Chondrocyte (in vitro differentiated cells): ENCODE measurements at regions not wholly inside any gene's neighbourhood (a gene's known extent, or its start where the extent isn't known, plus 50 kb on each side); places are given as distances from the start of the nearest gene placed in this dataset.

Experiments
- DNase-seq: peaks from one replicate; pipeline ENCODE4 v3.0.0; 2021; ENCODE audit warnings: mixed read lengths, low spot score
- H3K27ac Mint-ChIP-seq: one replicate; pipeline ENCODE4 v1.8.0; 2021; ENCODE audit warnings: mild to moderate bottlenecking, moderate library complexity, mixed read lengths; ENCODE audit not compliant: unreplicated experiment
- H3K27me3 Mint-ChIP-seq: 2 replicates; pipeline ENCODE4 v1.8.0; 2021; ENCODE audit warnings: low read depth, mixed read lengths
- H3K36me3 Mint-ChIP-seq: 2 replicates; pipeline ENCODE4 v1.8.0; 2021; ENCODE audit warnings: low read depth, mixed read lengths
- H3K4me1 Mint-ChIP-seq: 2 replicates; pipeline ENCODE4 v1.8.0; 2021; ENCODE audit warnings: low read depth, mild to moderate bottlenecking, mixed read lengths
- H3K4me3 Mint-ChIP-seq: one replicate; pipeline ENCODE4 v1.8.0; 2021; ENCODE audit warnings: mild to moderate bottlenecking, moderate library complexity, mixed read lengths; ENCODE audit not compliant: unreplicated experiment
- H3K9me3 Mint-ChIP-seq: 2 replicates; pipeline ENCODE4 v1.8.0; 2021; ENCODE audit warnings: low read depth, mixed read lengths
- TF ChIP-seq, protein P1 (sequence below): fragments of 200-600 bp; sonication (generic); IDR thresholded peaks from 2 replicates; pipeline ENCODE4 v1.5.0; 2021; ENCODE audit warnings: antibody characterized with exemption, mild to moderate bottlenecking, moderate library complexity

DNA sequence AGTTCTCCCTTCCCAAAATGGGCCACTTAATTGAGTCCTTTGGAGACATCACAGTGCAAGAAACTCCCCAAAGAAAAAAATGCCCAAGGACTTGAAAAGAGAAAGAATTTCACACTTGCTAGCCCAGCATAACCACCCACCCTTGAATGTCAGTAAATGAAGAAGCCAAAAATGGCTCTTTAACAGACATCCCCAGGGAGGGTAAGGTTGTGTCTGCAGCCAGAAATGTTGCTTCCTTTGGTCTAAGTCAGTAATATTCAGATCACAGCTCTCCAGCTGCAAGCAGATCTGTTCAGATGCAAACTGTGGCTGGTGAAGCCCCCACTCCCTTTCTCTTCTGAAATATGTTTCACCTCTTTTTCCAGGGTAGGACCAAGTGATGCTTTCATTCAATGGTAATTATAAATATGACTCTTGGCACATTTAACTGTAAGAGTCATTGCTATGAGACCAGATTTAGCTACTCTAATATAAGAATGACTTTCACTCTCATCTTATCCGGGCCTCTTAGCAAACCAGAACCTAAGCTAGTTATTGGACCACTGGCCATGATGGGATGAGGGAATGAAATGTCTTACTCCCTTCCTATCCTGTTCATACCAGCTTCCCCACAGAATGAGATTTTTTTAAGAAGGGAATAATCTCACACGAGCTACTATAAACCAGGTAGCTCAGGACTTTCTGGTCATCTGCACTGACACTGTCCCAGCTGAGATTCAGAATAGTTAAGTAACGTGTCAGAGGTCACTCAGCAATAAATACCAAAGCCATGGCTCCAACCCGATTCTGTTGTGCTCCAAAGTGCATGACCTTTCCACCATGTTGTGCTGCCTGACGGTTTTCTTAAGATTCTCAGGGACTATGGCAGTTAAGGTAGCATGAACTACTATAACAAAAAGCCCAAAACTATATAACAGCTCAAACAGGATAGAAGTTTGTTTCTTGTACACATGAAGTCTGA lies 234.1 kb downstream of the FOXO1 start:
- TF ChIP-seq, protein P1, sequence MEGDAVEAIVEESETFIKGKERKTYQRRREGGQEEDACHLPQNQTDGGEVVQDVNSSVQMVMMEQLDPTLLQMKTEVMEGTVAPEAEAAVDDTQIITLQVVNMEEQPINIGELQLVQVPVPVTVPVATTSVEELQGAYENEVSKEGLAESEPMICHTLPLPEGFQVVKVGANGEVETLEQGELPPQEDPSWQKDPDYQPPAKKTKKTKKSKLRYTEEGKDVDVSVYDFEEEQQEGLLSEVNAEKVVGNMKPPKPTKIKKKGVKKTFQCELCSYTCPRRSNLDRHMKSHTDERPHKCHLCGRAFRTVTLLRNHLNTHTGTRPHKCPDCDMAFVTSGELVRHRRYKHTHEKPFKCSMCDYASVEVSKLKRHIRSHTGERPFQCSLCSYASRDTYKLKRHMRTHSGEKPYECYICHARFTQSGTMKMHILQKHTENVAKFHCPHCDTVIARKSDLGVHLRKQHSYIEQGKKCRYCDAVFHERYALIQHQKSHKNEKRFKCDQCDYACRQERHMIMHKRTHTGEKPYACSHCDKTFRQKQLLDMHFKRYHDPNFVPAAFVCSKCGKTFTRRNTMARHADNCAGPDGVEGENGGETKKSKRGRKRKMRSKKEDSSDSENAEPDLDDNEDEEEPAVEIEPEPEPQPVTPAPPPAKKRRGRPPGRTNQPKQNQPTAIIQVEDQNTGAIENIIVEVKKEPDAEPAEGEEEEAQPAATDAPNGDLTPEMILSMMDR, result no peak
- no peak for DNase-seq
- H3K27me3 Mint-ChIP-seq, result no peaks in the 10 kb centered on the region
- H3K27ac Mint-ChIP-seq, result no peak overlapping the region
- peaks cover 11% of the 10 kb centered on the region for H3K4me1 Mint-ChIP-seq
- no peak overlapping the region for H3K4me3 Mint-ChIP-seq
- no peaks in the 10 kb centered on the region for H3K36me3 Mint-ChIP-seq
- no peaks in the 10 kb centered on the region for H3K9me3 Mint-ChIP-seq

DNA sequence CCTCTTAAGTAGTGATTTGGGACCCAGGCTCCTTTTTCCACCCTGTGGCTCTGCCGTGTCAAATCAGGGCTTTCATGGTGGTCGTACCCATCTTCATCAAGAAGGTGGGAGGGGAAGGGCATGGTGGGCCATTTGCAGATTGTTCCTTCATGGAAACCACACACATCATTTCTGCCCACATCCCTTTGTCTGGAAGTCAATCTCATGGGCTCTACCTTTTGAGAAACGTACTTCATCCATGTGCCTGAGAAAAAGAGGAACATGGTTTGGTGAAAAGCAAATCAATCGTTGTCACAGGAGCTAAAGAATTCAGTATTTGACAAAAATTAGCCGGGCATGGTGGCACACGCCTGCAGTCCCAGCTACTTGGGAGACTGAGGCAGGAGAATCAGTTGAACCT lies 233.4 kb downstream of the FOXO1 start:
- Mint-ChIP-seq H3K36me3 (no peaks in the 10 kb centered on the region), H3K4me1 (peaks cover 11% of the 10 kb centered on the region), H3K4me3 (no peak overlapping the region), H3K9me3 (no peaks in the 10 kb centered on the region), H3K27ac (no peak overlapping the region), H3K27me3 (no peaks in the 10 kb centered on the region)
- no peak for DNase-seq
- TF ChIP-seq, protein P1, result no peak

DNA sequence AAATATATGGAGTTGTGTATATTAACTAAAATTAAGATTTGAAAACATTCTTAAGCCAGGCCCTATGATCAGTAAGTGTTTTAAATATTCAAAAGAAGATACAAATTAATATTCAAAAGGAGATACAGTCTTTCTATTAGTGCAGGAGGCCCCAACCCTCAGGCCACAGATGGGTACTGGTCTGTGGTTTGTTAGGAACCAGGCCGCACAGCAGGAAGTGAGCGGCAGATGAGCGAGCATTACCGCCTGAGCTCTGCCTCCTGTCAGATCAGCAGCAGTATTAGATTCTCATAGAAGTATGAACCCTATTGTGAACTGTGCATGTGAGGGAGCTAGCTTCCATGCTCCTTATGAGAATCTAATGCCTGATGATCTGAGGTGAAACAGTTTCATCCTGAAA lies 232.9 kb downstream of the FOXO1 start:
- Mint-ChIP-seq H3K36me3 (no peaks in the 10 kb centered on the region), H3K4me1 (peaks cover 15% of the 10 kb centered on the region), H3K9me3 (no peaks in the 10 kb centered on the region), H3K4me3 (no peak overlapping the region), H3K27ac (no peak overlapping the region), H3K27me3 (no peaks in the 10 kb centered on the region)
- TF ChIP-seq, protein P1, result no peak
- DNase-seq, result no peak

DNA sequence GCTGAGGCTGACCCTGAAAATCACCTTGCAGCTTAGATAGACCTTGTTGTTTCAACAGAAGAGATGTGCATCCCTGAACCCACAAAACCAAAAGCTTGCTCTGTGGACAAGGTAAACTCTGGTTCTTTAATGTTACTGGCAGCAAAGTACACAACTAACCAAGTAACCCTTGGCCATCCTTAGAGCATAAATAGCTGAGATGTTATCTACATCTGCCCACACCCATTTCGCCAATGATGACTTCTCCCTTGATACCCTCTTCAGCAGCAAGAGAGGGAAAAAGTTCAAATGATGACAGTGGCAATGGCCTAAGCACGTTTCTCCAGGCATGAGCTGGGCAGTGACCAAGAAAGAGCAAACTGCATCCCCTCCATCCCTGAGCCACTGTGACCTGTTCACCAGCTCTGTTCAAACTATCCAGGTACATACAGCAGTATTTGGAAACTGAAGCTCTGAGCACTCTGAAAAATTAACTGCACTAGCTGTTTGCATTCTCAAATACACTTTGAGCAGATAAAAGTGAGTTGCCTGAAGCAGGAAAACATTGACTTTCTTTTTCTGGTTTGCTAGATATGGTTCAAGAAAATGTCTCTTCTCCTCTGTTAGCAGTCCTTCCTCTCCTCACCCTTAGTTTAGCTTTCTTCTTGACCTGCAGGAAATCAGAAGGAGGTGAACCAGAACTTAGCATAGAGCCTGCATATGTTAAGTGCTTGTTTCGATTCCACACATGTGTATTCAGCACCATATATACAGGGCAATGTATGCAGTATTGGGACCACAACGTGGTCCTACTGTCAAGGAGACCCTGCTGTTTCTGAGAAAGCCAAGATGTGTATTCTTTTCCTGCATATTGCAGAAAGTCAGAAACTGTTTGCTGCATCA lies 231.7 kb downstream of the FOXO1 start:
- no peaks in the 10 kb centered on the region for H3K36me3 Mint-ChIP-seq
- no peak overlapping the region for H3K27ac Mint-ChIP-seq
- H3K27me3 Mint-ChIP-seq, result no peaks in the 10 kb centered on the region
- DNase-seq, result no peak
- TF ChIP-seq, protein P1, result no peak
- H3K4me3 Mint-ChIP-seq, result no peak overlapping the region
- no peaks in the 10 kb centered on the region for H3K9me3 Mint-ChIP-seq
- peaks cover 19% of the 10 kb centered on the region for H3K4me1 Mint-ChIP-seq

DNA sequence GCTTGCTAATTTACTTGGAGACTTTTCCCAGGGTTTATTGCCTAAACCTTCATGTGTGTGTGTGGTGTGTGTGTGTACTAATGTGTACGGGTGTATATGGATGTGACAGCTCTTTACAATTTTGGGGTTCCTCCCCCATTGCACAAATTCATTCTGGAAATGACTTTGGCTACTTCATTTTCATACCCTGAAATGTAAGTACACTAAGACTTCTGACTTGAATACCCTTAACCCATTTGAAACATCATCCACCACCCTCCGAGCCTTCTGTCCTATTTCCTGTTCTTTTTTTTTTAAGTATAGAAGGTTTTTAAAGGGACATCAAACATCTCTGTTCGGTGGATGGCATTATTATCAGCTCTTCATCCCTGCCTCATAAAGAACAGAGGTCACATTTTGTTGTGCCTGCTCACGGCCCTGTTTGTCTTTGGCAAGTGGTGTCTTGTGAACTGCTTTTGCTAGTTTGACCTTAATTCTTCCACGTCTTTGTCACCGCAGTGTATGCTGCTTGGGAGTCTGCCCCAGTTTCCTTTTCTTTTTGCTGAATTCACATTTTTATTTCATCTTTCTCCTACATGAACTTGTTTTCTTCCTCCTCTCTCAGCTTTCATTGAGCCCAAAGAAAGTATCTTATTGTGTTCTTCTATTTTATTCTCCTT lies 228.3 kb downstream of the FOXO1 start:
- Mint-ChIP-seq H3K36me3 (no peaks in the 10 kb centered on the region), H3K9me3 (no peaks in the 10 kb centered on the region), H3K4me3 (no peak overlapping the region), H3K27ac (no peak overlapping the region), H3K27me3 (no peaks in the 10 kb centered on the region), H3K4me1 (peaks cover 24% of the 10 kb centered on the region)
- TF ChIP-seq, protein P1, result no peak
- DNase-seq, result no peak
